ENCODE measurements at regions not wholly inside any gene's neighbourhood (a gene's known extent, or its start where the extent isn't known, plus 50 kb on each side); places are given as distances from the start of the nearest gene placed in this dataset.

DNA sequence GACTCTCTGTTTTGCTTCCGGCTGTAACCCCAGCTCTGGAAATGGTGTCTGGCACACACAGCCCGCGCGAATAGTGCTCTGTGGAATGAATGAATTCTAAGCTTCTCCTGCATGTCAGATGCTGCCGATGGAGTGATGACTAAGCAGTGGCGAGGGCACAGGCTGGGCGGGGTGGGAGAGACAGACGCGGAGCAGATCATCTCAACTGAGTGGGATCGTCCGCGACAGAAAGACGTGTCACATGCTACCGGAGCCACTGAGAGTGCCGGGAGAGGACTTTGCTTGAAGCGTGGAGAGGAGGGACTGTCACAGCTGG lies 334.5 kb downstream of the CTTN start:
- TF ChIP-seq ETS2 (tag; IDR thresholded peaks at IDR 0.05; ENCODE audit: borderline replicate concordance, poor library complexity, severe bottlenecking) = no peak
- TF ChIP-seq, protein P1, sequence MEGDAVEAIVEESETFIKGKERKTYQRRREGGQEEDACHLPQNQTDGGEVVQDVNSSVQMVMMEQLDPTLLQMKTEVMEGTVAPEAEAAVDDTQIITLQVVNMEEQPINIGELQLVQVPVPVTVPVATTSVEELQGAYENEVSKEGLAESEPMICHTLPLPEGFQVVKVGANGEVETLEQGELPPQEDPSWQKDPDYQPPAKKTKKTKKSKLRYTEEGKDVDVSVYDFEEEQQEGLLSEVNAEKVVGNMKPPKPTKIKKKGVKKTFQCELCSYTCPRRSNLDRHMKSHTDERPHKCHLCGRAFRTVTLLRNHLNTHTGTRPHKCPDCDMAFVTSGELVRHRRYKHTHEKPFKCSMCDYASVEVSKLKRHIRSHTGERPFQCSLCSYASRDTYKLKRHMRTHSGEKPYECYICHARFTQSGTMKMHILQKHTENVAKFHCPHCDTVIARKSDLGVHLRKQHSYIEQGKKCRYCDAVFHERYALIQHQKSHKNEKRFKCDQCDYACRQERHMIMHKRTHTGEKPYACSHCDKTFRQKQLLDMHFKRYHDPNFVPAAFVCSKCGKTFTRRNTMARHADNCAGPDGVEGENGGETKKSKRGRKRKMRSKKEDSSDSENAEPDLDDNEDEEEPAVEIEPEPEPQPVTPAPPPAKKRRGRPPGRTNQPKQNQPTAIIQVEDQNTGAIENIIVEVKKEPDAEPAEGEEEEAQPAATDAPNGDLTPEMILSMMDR (IDR thresholded peaks at IDR 0.05 in 2 of 3, conservative IDR thresholded peaks at IDR 0.05 in 1 of 3; ENCODE audit: insufficient read depth in 2 of 3, low read depth in 1 of 3, low read length in 3 of 3) = no peak
- TF ChIP-seq, protein P2, sequence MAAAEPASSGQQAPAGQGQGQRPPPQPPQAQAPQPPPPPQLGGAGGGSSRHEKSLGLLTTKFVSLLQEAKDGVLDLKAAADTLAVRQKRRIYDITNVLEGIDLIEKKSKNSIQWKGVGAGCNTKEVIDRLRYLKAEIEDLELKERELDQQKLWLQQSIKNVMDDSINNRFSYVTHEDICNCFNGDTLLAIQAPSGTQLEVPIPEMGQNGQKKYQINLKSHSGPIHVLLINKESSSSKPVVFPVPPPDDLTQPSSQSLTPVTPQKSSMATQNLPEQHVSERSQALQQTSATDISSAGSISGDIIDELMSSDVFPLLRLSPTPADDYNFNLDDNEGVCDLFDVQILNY (CRISPR knock-in tag; IDR thresholded peaks at IDR 0.05) = no peak
- TF ChIP-seq GABPA (tag; conservative IDR thresholded peaks at IDR 0.05; ENCODE audit: low read depth) = no peak
- TF ChIP-seq ZNF280B (CRISPR knock-in tag; IDR thresholded peaks at IDR 0.05) = no peak
- TF ChIP-seq RAD21 (CRISPR knock-in tag; conservative IDR thresholded peaks at IDR 0.05 in 1 of 2, IDR thresholded peaks at IDR 0.05 in 1 of 2) = no peak
- TF ChIP-seq ZNF444 (CRISPR knock-in tag; IDR thresholded peaks at IDR 0.05) = no peak
- no peak for TF ChIP-seq KDM1A (IDR thresholded peaks at IDR 0.05)
- TF ChIP-seq SP1 (CRISPR knock-in tag; IDR thresholded peaks at IDR 0.05) = no peak
- no peak for TF ChIP-seq SP2 (IDR thresholded peaks at IDR 0.05; ENCODE audit: extremely low read depth, low read depth, low read length, poor library complexity, severe bottlenecking)

All from K562 (cell line).